Endothelial cell of umbilical vein (primary cell): ENCODE measurements at regions not wholly inside any gene's neighbourhood (a gene's known extent, or its start where the extent isn't known, plus 50 kb on each side); places are given as distances from the start of the nearest gene placed in this dataset.
A peak's percentile ranks its signal among the peaks of the same experiment; 100 is the strongest.

Source experiments
- BruUV-seq: library from RNA; stranded (reverse); fragments of 400-500 nt; replicated peaks from 2 replicates; lab custom pipeline; 2021; lab: Mats Ljungman, UMichigan
- CTCF ChIA-PET: fragments of 300-600, 350-600 bp; sonication (Branson Sonifier 250); formaldehyde crosslinking; loops from one replicate; lab custom pipeline; 2021; ENCODE audit warnings: antibody characterized with exemption, inconsistent platforms; lab: Charles Lee
- POLR2A ChIA-PET: fragments of 300-600, 350-600 bp; sonication (Branson Sonifier 250); formaldehyde crosslinking; loops from one replicate; lab custom pipeline; 2021; ENCODE audit warnings: antibody characterized with exemption, inconsistent platforms; lab: Charles Lee
- DNase-seq: peaks from one replicate; pipeline ENCODE4 v3.0.0-alpha.2; 2011; ENCODE audit warnings: low read depth, low spot score
- FAIRE-seq: peaks from 2 replicates; lab custom pipeline; 2011; peaks lifted over from hg19 to GRCh38; lab: Jason Lieb, UNC
- H2AFZ ChIP-seq: 2 replicates; pipeline ENCODE4 v1.6.0; 2012; ENCODE audit warnings: low read depth, low read length, control low read depth, inconsistent platforms
- H3K27ac ChIP-seq: 2 replicates; pipeline ENCODE4 v1.5.1; 2011; ENCODE audit warnings: low read depth, mild to moderate bottlenecking, control low read depth, low read length, moderate library complexity; ENCODE audit not compliant: insufficient read depth
- H3K27me3 ChIP-seq, 2 experiments: 2 replicates each; pipeline versions ENCODE4 v1.6.0 to v1.6.1; 2011; ENCODE audit warnings: low read length in 2 of 2, mixed read lengths in 1 of 2; ENCODE audit not compliant: control insufficient read depth in 2 of 2, insufficient read depth in 2 of 2
- H3K36me3 ChIP-seq, 2 experiments: 2 replicates in 1 of 2; 3 replicates in 1 of 2; pipeline ENCODE4 v1.5.1; 2011; ENCODE audit warnings: low read length in 2 of 2, mild to moderate bottlenecking in 1 of 2, moderate library complexity in 1 of 2; ENCODE audit not compliant: control insufficient read depth in 2 of 2, insufficient read depth in 2 of 2; ENCODE audit errors: extremely low read depth in 1 of 2
- H3K4me1 ChIP-seq: 3 replicates; pipeline ENCODE4 v1.5.1; 2011; ENCODE audit warnings: mild to moderate bottlenecking, low read length; ENCODE audit not compliant: control insufficient read depth, insufficient read depth; ENCODE audit errors: extremely low read depth
- H3K4me2 ChIP-seq: 2 replicates; pipeline ENCODE4 v1.6.1; 2011; ENCODE audit warnings: low read length, control low read depth, mixed read lengths; ENCODE audit not compliant: insufficient read depth
- H3K4me3 ChIP-seq, 3 experiments: fragments of 200-600 bp in 1 of 3; sonication (generic), shearing (Covaris generic) in 1 of 3; replicated peaks in 1 of 3; 2 replicates each; pipeline ENCODE4 v1.5.1; 2011 to 2016; ENCODE audit warnings: control low read depth in 3 of 3, low read length in 3 of 3, mild to moderate bottlenecking in 2 of 3, inconsistent platforms in 1 of 3, low read depth in 1 of 3, moderate library complexity in 1 of 3; ENCODE audit not compliant: insufficient read depth in 1 of 3
- H3K79me2 ChIP-seq: 2 replicates; pipeline ENCODE4 v1.6.0; 2012; ENCODE audit warnings: low read length, inconsistent platforms; ENCODE audit not compliant: control insufficient read depth, insufficient read depth
- H3K9ac ChIP-seq: replicated peaks from 2 replicates; pipeline ENCODE3; 2011; ENCODE audit warnings: low read length, control low read depth; ENCODE audit not compliant: insufficient read depth; ENCODE audit errors: extremely low read depth
- H3K9me1 ChIP-seq: replicated peaks from 3 replicates; pipeline ENCODE4 v1.6.0; 2011; ENCODE audit warnings: mild to moderate bottlenecking, low read length; ENCODE audit not compliant: control insufficient read depth, insufficient read depth; ENCODE audit errors: extremely low read depth
- H3K9me3 ChIP-seq: replicated peaks from 2 replicates; pipeline ENCODE4 v1.5.1; 2012; ENCODE audit warnings: low read length, inconsistent platforms; ENCODE audit not compliant: control insufficient read depth, insufficient read depth
- H4K20me1 ChIP-seq: replicated peaks from 2 replicates; pipeline ENCODE3; 2011; ENCODE audit warnings: mild to moderate bottlenecking, low read length; ENCODE audit not compliant: control insufficient read depth, insufficient read depth; ENCODE audit errors: extremely low read depth
- FOS ChIP-seq: IDR thresholded peaks from 2 replicates; pipeline ENCODE4 v1.6.1; 2011; ENCODE audit warnings: mild to moderate bottlenecking, low read length, moderate library complexity, borderline replicate concordance; ENCODE audit not compliant: insufficient read depth
- GATA2 ChIP-seq: IDR thresholded peaks from 2 replicates; pipeline ENCODE4 v1.7.0; 2011; ENCODE audit warnings: low read depth, mild to moderate bottlenecking, moderate library complexity, mixed read lengths, low read length; ENCODE audit not compliant: insufficient read length, insufficient read depth
- MAX ChIP-seq: IDR thresholded peaks from 2 replicates; pipeline ENCODE4 v1.6.1; 2011; ENCODE audit not compliant: insufficient read depth, insufficient read length
- MYC ChIP-seq: IDR thresholded peaks from one replicate; pipeline ENCODE4 v1.6.1; 2011; ENCODE audit warnings: mild to moderate bottlenecking, low read depth, low read length
- POLR2A ChIP-seq: IDR thresholded peaks from 2 replicates; pipeline ENCODE4 v1.6.1; 2012; ENCODE audit warnings: low read depth, mild to moderate bottlenecking, control low read depth, low read length
- POLR2AphosphoS5 ChIP-seq: IDR thresholded peaks from 2 replicates; pipeline ENCODE4 v1.6.1; 2012; ENCODE audit warnings: low read depth, mild to moderate bottlenecking, control low read depth, low read length, moderate library complexity; ENCODE audit not compliant: insufficient read depth
- dilution Hi-C: fragments of 300-500 bp; cut with MboI; formaldehyde crosslinking; loops from one replicate; pipeline ENCODE4 v1.15.0; 2019; ENCODE audit warnings: low sequenced_read_pairs; ENCODE audit not compliant: extremely low pct_ligation_motif_present
- intact Hi-C: fragments of 100-400 bp; cut with micrococcal nuclease; formaldehyde crosslinking; loops from one replicate; pipeline ENCODE4 v1.10.0; 2022

- no peak overlapping the region for H3K9ac ChIP-seq
- DNase-seq (no peak), FAIRE-seq (no peak)
- no peak overlapping the region for H3K4me3 ChIP-seq
- H4K20me1 ChIP-seq = no peaks in the 10 kb centered on the region
- H3K79me2 ChIP-seq = no peaks in the 10 kb centered on the region
- no TSS peak for BruUV-seq
- no peaks in the 10 kb centered on the region for H3K36me3 ChIP-seq
- POLR2A ChIA-PET = no interaction called here
- H3K27ac ChIP-seq = no peak overlapping the region
- H3K27me3 ChIP-seq = no peaks in the 10 kb centered on the region
- peak; percentile 34 for TF ChIP-seq FOS
- TF ChIP-seq MYC = no peak
- no peak for TF ChIP-seq GATA2
- intact Hi-C loops (no loop called here), dilution Hi-C loops (no loop called here)
- no peak overlapping the region for H3K4me2 ChIP-seq
- H3K9me1 ChIP-seq = no peaks in the 10 kb centered on the region
- CTCF ChIA-PET = interaction anchor here (1.5 kb wide), 1 partner anchor 18 kb away, joined by 3 read pairs; no protein-coding TSS in a partner anchor
- H3K9me3 ChIP-seq = no peaks in the 10 kb centered on the region
- no peaks in the 10 kb centered on the region for H3K4me1 ChIP-seq
- H2AFZ ChIP-seq = no peak overlapping the region
Measured at GRCh38 chr11:135069890-135070289, 657.8 kb upstream of the B3GAT1 start.

- Histone ChIP-seq H3K9me3 (no peaks in the 10 kb centered on the region), H3K79me2 (no peaks in the 10 kb centered on the region), H3K4me2 (no peak overlapping the region), H4K20me1 (no peaks in the 10 kb centered on the region), H3K36me3 (no peaks in the 10 kb centered on the region), H2AFZ (no peak overlapping the region), H3K9me1 (no peaks in the 10 kb centered on the region), H3K27me3 (no peaks in the 10 kb centered on the region), H3K4me1 (no peaks in the 10 kb centered on the region), H3K27ac (no peak overlapping the region), H3K4me3 (no peak overlapping the region), H3K9ac (no peak overlapping the region)
- no peak for TF ChIP-seq GATA2
- TF ChIP-seq MAX = no peak
- TF ChIP-seq POLR2A = no peak
- no peak for TF ChIP-seq FOS
- no peak for TF ChIP-seq MYC
- TF ChIP-seq POLR2AphosphoS5 = no peak
- FAIRE-seq (no peak), DNase-seq (no peak)
- no TSS peak for BruUV-seq
- dilution Hi-C loops (no loop called here), intact Hi-C loops (no loop called here)
- ChIA-PET CTCF (no interaction called here), POLR2A (no interaction called here)
Measured at GRCh38 chr11:135069063-135069462, 657.0 kb upstream of the B3GAT1 start.
